ELR (cell line): ENCODE measurements at regions not wholly inside any gene's neighbourhood (a gene's known extent, or its start where the extent isn't known, plus 50 kb on each side); places are given as distances from the start of the nearest gene placed in this dataset.

ENCODE experiments used
- DNase-seq: peaks from one replicate; pipeline ENCODE4 v3.0.0-alpha.2; 2015; ENCODE audit warnings: low read depth

DNA sequence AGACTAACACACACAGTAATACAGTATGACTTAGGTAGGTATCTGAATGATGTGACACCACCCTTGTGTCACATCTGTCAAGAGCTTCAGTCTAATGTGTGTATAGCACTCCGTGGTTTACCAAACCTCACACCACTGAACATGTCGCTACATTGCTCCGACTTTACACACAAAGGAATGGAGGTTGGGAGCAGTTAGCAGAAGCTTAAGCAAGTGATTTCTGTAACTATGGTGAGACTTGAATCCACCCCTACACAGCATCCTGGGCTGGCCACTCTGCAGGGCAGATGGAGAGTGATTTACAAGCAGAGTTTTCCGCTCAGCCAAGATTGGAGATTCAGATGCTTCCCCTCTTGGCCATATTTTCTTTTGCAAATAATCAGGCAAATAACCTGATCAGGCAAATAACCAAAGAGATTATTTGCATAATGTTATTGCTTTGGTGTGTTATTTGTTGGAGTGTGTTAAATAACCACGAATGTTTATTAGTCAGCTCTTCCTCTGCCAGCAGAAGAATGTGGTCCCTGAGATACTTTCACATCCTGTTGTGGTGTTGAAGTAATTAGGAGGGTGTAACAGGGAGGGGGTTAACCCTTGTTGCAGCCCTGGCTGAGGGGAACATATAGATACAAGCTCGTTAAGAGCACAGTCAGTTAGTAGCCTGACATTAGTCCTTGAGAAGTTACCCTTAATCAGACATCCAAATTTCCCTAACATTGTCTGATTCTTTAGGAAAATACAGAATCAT, 92.8 kb downstream of the SNX18 start:
- peak; percentile 21 for DNase-seq

DNA sequence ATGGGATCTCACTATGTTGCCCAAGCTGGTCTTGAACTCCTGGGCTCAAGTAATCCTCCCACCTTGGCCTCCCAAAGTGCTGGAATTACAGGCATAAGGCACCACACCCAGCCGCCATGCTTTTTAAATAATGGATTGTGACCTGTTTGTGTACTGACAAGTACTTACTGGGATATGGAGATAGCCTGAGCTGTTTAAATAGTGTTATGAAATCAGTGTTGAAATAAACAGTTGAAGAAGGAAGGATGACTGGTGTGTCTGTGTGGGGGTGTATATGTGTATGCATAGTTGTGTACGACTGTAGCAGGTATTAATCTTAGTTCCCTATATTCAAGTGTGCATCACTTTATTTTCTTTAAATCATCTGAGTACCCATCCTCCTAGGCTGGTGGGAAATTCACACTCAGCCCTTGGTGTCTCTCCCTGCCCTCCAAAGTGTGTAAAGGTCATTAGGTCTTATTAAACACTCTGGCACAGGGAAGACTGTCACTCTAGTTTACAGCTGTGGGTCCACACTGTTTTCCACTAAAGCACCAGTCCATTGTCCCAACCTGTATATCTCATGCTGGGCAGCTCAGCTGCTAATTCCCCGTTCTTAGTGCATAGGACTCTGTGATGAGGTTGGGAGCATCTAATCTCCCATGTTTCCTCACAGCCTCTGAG, 91.0 kb downstream of the SNX18 start:
- no peak for DNase-seq

DNA sequence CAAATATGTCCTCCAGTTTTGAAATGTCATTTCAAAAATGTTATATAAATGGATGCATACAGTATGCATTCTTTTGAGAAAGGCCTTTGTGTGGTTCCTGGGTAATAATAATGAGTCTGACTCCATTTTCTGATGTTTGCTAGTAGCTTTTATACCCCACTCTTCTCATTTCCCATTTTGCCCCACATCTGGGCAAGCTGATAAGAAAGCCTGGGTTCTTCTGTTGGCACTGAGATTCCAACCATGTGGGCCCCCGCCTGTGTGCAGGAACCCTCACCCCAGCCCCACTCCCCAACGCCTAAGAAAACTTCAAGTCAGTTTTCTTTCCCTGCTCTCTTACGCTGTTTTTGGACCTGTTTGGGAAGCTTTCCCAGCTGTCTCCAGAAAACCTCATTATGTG, 89.4 kb downstream of the SNX18 start:
- no peak for DNase-seq

DNA sequence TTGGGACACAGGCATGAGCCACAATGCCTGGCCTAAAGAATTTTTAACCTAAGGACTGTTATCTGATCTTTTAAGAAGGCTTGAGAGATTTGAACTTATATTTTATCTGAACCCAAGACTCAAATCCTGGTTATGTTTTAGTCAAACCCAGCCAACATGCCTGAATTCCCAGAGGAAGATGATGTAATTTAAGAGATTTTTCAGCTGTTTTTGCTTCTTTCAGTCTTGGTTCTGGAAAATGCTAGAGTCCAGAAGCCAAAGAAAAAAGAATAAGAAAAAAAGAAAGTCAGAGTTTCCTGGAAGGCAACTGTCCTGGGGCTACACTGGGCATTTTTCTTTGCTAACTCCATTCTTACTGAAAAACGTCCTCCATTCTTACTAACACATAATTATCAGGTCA, 85.8 kb downstream of the SNX18 start:
- no peak for DNase-seq

DNA sequence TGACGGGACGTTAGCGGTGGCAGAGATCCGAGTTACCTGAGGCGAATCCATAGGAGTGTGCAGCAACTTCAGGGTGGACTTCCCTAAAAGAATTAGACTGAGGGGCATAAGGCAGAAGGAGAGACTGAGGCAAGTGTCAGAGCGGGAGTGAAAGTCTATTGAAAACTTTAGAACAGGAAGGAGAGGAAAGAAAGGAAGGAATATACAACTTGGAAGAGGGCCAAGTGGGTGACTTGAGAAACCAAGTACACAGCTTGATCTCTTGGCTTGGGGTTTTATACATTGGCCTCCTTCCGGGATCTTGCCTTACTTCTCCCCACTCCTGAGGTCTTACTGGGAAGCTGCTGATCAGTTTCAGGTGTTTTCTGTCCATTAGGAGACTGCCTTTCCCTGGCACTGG, 84.9 kb downstream of the SNX18 start:
- DNase-seq, result no peak

DNA sequence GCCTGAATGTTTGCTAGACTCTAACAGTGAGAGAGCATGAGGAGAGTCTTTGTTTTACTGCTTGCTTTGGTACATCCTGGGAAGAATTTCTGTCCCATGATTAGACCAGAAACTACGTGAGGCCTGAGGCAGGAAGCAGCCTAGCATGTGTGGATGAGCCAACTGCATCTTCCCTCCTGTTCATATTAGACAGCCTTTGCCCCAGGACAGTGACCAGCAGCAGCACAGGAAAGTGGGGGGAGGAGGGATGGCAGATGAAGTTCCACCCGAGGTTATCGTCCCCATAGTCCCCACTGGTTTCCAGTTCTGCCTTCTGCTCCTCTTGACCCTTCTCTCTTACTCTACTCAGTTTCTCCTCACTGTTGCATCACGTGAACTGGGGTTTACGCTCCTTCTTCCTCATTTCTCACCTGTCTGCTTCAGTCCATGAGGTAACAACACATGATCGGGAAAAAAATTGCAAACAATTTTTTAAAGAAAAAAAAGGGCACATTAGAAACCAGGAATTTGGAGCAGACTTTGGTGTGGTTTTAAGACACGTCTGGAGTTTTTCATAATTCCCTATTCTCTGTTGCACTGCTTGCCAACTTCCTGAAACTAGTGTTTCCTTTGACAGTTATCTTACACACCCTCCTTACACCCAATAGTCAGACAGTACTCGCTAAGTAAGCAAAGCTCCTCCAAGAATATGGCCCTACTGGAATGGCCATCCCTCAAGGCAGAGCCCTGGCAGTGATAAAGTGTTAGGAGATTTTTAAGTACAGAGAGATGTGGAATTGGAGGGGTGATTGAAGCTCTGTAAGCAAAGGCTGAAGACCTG, 84.1 kb downstream of the SNX18 start:
- DNase-seq, result no peak
